AG10803 (cell line): ENCODE measurements at regions not wholly inside any gene's neighbourhood (a gene's known extent, or its start where the extent isn't known, plus 50 kb on each side); places are given as distances from the start of the nearest gene placed in this dataset.

ENCODE experiments used
- DNase-seq: peaks from one replicate; pipeline ENCODE4 v3.0.0; 2010; ENCODE audit warnings: low read depth
- H3K4me3 ChIP-seq: 2 replicates; pipeline ENCODE4 v1.5.1; 2011; ENCODE audit warnings: mild to moderate bottlenecking, low read length, control low read depth
- CTCF ChIP-seq: conservative IDR thresholded peaks from 2 replicates; pipeline ENCODE4 v1.5.1; 2011; ENCODE audit warnings: mild to moderate bottlenecking, low read length, control low read depth, inconsistent platforms

GRCh38 chr10:125294109-125294508, 133.7 kb upstream of the CTBP2 start:
- TF ChIP-seq CTCF = no peak
- no peak for DNase-seq
- no peak overlapping the region for H3K4me3 ChIP-seq

DNA sequence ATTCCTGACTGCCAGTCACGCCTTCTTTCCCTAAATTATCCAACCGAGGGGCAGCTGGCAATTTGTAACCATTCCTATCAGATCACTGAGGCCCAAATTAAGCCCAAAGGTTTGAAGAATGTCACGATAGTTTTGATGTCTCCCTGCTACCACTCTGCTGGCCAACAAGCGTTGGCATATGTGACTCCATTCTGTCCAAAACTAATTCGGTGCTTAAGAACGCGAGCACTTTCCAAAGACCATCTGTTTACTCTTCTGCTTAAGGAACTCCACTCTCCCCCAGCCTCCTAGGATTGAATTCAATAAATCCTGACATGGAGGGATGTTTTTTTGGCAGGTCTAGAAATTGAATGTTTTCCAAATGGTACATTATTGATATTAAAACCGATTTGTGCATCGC, 131.5 kb upstream of the CTBP2 start:
- TF ChIP-seq CTCF = no peak
- H3K4me3 ChIP-seq = no peak overlapping the region
- no peak for DNase-seq

DNA sequence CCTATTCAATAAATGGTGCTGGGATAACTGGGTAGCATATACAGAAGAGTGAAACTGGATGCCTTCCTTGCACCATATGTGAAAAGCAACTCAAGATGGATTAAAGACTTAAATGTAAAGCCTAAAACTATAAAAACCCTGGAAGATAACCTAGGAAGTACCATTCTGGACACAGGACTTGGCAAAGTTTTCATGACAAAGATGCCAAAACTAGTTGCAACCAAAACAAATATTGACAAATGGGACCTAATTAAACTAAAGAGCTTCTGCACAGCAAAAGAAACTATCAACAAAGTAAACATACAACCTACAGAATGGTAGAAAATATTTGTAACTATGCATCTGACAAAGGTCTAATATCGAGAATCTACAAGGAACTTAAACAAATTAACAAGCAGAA, 129.1 kb upstream of the CTBP2 start:
- DNase-seq = no peak
- TF ChIP-seq CTCF = no peak
- no peak overlapping the region for H3K4me3 ChIP-seq

GRCh38 chr10:125284875-125285597, 124.7 kb upstream of the CTBP2 start:
- no peak for TF ChIP-seq CTCF
- DNase-seq = no peak
- H3K4me3 ChIP-seq = no peak overlapping the region

DNA sequence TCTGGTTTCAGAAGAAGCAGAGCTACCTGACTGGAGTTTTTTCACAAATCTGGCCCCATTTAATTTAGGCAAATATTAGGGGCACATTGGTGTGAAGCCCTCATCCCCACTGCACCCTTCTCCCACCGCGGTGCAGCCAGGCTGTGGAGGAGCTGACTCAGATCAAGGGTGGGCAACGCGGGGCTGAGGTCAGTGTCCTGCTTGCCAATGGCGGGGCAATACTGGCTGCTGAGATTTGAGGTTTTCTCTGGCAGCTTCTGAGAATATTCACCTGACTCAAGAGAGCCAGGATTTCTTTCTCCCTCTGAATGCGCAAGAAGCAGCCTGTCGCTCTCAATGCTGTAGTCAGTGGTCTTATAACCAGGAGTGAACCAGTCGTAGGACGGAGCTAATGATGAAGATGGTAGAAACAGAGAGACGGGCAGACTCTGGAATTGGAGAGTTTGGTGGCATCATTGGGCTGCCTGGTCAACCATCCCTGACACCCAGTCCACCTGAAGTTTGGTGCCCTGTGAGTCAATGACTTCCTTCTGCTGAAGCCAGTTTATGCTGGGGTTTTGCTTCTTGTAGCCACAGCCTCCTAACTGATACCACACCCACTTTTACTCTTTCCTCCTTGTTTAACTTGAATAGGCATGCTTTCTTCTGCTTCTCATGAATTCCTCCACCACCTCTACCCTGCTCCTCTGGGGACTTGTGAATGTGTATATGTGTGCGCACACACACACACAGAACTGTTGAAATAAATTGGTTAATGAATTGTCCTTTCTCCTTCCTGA, 123.7 kb upstream of the CTBP2 start:
- DNase-seq = no peak
- no peak for TF ChIP-seq CTCF
- H3K4me3 ChIP-seq = no peak overlapping the region

DNA sequence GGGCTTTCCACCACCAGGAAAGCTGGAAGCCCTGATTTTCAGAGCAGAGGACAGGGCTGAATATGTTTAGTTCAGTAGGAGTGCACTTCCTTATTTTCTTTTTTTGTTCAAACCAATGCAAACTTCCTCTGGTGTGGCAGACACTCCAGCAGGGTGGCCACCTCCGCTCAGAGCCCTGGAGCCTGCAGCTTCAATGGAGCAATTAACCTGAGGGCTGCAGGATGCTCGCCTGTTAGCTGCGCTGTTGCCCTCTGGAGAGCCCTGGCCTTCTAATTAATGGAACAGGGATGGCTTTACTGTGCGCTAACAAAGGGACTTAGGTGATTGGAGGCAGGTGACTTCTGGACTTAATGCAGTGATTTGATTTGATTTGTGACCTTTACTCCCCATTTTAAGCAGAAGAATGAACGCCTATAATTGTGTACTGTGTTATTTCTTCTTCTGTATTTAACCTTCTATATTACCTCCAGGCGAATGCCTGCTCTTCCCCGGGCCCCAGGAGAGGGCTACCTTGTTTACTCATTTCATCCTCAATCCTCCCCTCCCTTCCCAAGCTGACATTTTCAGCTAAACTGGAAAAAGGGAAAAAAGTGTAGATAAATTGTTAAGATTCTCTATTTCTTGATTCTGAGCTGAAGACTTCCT, 123.0 kb upstream of the CTBP2 start:
- no peak for DNase-seq
- no peak overlapping the region for H3K4me3 ChIP-seq
- no peak for TF ChIP-seq CTCF
